Activated effector memory CD4-positive, alpha-beta T cell treated with Interleukin-2 at 50 U/mL for 16 hours (primary cell): ENCODE measurements at regions not wholly inside any gene's neighbourhood (a gene's known extent, or its start where the extent isn't known, plus 50 kb on each side); places are given as distances from the start of the nearest gene placed in this dataset.

Source experiments
- DNase-seq: peaks from one replicate; pipeline ENCODE4 v3.0.0-alpha.2; 2020

DNA sequence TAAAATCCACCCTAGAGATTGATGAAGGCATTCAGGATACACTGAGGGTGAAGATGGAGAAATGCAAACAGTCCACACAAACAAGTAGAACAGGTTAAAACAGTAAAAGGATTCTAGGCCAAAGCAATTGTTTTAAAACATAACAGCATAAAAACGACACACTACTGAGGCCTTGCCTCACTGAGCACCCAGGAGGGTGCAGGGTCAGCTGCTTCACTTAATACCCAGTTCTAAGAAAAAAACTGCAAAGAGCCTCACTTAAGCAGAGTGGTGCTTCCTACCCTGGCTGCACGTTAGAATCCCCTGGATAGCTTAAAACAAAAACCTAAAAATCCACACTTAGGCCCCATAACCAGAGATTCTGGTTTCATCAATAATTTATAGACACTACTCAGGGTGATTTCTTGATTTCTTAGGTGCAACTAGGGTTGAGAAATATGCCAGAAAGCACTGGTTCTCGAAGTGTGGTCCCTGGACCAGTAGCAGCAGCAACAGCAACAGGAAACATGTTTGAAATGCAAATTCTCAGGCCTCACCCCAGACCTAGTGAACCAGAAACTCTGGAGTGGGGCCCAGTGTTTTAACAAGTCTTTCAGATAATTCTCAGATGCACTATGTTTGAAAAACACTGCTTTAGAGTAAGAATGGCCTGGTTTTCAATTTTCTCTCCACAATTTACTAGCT lies 279.1 kb downstream of the ZEB2 start:
- DNase-seq, result no peak

GRCh38 chr2:144239726-144240125 lies 280.2 kb downstream of the ZEB2 start:
- DNase-seq, result no peak

DNA sequence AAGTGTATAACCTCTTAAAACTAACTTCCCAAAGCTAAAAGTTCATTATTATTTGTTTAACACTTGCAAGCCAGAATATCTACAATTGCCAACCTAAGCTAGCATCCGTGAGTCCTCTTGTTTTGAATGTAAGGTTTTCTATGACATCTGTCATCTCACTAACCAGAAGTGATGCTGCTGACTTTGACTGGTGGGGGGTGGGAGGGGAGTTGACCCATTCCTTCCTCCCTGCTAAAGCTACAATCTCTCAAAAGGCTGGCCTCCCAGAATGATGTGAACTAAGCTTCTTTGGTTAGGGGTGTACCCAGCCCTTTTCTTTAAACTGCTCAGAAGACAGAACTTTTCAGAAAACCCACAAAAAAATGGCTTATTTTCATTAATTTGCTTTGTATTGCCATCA lies 280.6 kb downstream of the ZEB2 start:
- no peak for DNase-seq

DNA sequence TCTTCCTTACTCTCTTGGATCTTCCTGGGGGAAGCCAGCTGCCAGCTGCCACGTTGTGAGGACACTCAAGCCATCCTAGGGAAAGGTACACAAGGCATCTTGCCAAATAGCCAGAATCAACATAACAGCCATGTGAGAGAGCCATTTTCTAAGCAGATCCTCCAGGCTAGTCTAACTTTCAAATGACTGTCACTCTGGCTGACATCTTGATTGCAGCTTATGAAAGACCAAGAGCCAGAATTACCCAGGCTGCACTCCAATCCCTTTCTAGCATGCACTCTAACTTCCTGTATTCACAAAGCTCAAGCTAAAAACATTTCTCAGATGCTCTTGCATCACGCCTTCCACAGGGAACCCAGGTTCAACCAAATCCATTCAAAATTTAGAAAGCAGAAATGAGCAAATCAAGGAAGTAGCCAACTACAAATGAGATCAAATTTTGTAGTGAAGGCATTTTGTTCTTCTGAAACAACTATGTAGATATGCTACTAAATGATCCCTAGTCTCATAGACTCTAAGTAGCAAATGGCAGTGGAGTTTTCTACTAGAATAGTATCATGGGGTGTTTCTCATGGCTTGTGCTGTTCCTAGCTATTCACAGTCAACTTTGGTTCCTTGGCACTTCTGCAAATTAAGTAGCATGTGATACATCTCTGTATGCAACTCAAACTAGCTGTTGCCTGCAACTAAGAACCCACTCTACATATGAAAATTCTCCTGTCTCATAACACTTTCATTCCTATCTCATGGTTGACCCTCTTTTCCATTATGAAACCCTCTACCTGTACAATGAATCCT lies 281.9 kb downstream of the ZEB2 start:
- DNase-seq, result no peak

DNA sequence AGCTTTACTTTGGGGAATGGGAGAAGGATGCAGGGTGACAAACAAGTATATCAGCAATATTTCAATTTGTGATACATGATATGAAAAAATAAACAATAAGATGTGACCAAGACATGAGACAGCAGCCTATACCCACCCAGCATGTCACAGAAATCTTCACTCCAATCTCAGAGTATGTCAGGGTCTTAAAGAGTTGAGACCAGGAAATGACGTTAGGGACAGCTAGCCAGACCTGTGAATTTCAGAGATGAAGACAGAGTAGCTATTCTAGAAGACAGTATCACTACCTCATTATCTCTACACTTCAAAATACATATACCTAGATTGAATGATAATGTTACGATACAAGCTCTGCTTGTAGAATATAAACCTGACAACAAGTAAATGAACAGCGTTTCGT lies 282.8 kb downstream of the ZEB2 start:
- no peak for DNase-seq

DNA sequence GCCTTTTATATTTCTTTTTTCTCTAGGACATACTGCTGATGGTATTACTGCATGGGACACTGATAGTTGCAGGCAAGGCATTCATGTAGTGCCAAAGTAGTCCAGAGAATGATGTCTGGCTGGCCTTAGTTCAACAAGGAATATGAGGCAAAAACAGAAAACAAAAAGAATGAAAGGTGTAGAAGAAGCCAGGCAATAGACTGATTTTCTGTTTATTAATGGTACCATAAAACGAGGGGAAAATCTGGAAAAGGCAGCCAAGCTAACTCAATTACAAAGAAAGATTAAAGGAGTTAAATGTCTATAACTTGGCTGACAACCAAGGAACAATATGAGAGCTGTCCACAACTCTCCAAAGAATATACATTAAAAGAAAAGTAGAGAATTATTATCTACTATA lies 284.9 kb downstream of the ZEB2 start:
- DNase-seq, result no peak

DNA sequence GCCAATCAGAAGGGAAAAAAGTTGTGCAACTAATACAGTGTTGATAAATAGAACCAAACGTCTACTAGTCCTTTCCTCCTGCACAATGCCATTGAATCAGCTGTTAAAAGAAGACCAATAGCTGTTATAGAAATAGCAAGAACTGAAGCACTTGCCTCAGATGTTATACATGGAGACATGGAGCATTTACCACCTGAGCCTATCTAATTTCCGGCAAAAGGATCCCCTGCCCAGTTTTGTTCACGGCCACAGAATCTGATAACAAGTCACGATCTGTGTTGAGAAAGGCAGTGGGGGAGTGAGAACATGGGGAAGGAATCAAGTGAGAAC lies 285.4 kb downstream of the ZEB2 start:
- no peak for DNase-seq

GRCh38 chr2:144233733-144234541 lies 286.0 kb downstream of the ZEB2 start:
- no peak for DNase-seq

DNA sequence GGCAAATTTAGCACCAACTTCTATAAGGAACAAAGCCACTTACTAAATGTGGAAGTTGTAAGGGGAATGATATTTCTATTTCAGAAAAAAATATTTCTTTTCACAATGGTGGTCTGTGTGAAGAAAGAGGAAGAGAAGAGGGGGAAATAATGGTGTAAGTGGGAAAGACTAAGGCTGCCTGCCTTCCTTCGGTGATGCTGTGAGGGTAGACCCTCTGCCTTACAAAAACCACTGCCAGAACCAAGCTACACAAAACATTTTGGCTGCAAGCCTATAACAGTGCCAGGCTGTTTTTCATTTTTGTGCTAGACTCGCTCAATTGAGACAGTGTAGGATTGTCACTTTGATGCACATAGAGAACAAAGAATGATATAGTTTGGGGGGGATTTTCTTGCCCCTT lies 286.6 kb downstream of the ZEB2 start:
- DNase-seq, result no peak

GRCh38 chr2:144230448-144231085 lies 289.4 kb downstream of the ZEB2 start:
- DNase-seq, result no peak

DNA sequence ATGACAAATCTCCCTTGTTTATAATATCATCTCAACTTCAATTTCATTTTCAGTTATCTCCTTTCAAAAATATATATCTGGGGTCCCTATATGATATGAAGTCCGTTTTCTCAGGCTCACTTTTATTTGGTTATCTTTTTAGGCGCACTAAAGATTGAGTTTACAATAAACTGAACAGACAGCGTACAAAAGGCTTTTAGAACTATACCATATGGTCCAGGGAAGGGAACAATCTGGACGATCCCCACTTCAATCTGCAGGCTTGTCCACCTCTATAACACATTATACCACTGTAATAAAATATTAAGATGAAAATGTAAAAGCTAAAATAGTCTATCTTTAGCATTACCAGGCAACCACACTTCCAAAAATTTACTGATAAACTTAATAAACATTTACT lies 289.9 kb downstream of the ZEB2 start:
- no peak for DNase-seq

DNA sequence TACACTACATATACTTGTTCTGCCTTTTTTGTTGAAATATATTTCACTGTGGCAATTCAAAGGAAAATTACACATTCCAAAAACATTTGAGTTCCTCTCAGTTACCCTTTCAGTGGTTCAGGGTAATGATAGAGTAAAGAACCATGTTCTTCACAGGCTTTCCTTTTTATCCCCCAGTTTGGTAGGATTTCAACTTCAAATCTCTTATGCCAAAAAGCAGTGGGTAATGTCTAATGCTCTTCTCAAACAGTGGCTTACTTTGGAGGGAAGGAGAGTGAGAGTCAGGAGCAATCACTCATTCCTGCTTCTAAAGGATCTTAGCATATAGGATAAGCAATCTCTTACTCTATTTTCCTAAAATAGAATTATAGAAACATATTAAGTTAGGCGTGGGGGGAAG lies 290.6 kb downstream of the ZEB2 start:
- DNase-seq, result no peak

DNA sequence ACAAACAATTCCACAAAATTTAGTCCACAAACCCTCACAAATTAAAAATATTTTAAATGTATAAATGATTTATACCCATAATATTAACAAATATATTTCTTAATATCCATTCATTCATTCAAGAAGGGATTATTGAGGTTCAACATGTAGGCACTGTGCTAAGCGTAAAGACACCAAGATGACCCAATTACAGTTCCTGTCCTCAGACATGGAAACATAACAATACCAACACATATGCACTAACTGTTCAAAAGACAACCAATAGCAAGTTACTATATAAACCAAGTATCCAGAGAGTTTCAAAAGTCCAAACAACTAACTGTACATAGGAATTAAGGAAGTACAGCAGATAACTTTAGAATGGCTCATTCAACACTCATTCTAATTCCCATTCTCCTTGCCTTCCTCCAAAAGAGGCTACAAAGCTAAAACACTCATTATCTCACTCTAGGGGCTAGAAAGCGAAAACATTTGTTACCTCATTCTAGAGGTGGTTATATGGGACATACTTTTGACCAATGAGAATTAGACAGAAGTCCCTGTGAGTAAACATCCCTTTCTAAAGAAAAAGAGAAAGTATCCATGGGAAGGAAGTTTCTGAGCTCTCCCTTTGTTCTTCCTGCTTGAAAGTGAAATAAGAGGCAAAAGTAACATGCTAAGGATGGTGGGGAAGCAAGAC lies 292.4 kb downstream of the ZEB2 start:
- DNase-seq, result no peak

DNA sequence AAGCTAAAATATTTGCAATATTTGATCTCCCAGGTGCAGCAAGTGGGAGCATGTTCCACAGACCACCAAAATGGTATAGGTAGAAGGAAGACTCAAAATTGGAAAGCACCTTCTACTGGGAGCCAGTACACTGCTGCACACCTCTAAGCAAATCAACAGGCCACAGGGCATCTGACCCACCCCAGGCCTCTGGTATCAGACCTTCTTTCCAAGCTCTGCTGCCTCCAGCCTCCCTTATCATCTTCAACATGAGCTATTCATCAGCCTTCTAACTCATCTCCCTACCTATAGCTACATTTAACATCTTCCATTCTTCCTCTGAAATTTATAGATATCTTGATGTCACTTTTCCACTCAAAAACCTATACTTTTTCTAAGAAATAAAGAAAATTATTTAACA lies 294.8 kb downstream of the ZEB2 start:
- DNase-seq, result no peak

- no peak for DNase-seq
These were observed 295.4 kb downstream of the ZEB2 start for GRCh38 chr2:144224472-144224871.

GRCh38 chr2:144219979-144220378 lies 299.9 kb downstream of the ZEB2 start:
- DNase-seq, result no peak

DNA sequence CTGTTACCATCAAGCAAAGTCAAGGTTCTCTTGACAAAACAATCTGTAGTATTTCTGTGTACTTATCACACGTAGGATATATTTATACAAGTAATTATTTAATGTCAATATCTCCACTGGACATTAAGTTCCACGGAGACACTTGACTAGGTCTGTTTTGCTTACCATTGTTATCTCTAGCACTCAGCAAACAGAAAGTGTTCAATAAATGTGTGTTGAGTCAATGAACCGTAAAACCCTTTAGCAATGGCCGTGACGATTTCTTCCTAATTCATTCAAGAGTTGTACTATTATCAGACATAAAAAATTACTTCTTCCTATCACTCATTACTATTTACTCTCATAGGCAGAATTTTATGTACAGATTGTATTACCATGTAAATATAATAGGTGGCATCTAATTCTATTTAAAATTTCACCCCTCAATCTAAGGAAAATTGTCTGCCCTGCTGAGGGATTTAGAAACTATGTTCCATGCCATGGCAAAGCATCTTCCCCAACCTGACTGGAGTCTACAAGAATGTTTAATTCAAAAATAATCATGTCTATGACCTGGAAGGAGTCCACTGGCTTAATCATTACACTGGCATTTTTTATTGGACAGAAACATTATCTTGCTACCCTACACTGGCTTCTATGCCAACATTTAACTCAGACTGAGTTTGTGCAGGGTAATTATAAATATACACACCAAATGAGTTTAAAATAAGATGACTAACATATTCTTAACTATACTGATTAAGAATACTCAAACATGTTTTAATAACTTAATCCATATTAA lies 301.9 kb downstream of the ZEB2 start:
- DNase-seq, result no peak

GRCh38 chr2:144215701-144216675 lies 303.9 kb downstream of the ZEB2 start:
- DNase-seq, result no peak

DNA sequence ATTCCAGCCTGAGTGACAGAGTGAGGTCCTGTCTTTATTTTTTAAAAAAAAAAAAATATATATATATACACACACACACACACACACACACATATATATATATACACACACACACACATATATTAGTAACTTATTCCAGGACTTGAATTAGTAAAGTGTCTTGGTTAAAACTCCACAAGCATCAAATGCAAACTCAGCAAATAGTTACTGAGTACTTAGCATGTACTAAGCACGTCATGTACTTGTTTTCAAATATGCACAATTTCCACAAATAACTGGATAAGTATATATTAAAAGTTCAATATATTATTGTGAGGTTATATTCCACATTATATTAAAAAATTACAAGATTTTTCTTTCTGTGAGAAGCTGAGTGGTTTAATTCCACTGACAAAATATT lies 304.7 kb downstream of the ZEB2 start:
- no peak for DNase-seq

- DNase-seq, result no peak
These were observed 306.1 kb downstream of the ZEB2 start for GRCh38 chr2:144213797-144214196.

- no peak for DNase-seq
These were observed 308.1 kb downstream of the ZEB2 start for GRCh38 chr2:144211826-144212225.
